Heart left ventricle (tissue), 16 donors: ENCODE measurements at regions not wholly inside any gene's neighbourhood (a gene's known extent, or its start where the extent isn't known, plus 50 kb on each side); places are given as distances from the start of the nearest gene placed in this dataset.

Experiments used
- ATAC-seq, 4 donors: fragments of 200-7000 bp; cut with Tn5 transposase; one replicate each; pipeline ENCODE4 v1.9.1; 2020 to 2022; ENCODE audit warnings: moderate library complexity in 4 of 4, mild to moderate bottlenecking in 3 of 4, moderate number of reproducible peaks in 1 of 4
- DNase-seq, 5 donors: peaks; one replicate each; pipeline ENCODE4 v3.0.0-alpha.2; 2020
- H3K27ac ChIP-seq, 12 donors: fragments of 200-600 bp; sonication (generic) in 4 of 12; one replicate each; pipeline versions ENCODE4 v1.5.0 to v1.8.0; 2016 to 2022; ENCODE audit warnings: mild to moderate bottlenecking in 2 of 12
- H3K27me3 ChIP-seq, 9 donors: fragments of 200-600 bp; sonication (generic) in 2 of 9; one replicate each; pipeline versions ENCODE4 v1.5.1 to v1.8.0; 2016 to 2022; ENCODE audit warnings: mild to moderate bottlenecking in 3 of 9
- H3K36me3 ChIP-seq, 9 donors: fragments of 200-600 bp; sonication (generic) in 2 of 9; one replicate each; pipeline versions ENCODE4 v1.5.0 to v1.8.0; 2018 to 2022; ENCODE audit warnings: mild to moderate bottlenecking in 2 of 9
- H3K4me1 ChIP-seq, 12 donors: fragments of 200-600 bp; sonication (generic) in 4 of 12; one replicate each; pipeline versions ENCODE4 v1.5.0 to v1.8.0; 2016 to 2022; ENCODE audit warnings: mild to moderate bottlenecking in 3 of 12
- H3K4me3 ChIP-seq, 12 donors: fragments of 200-600 bp; sonication (generic) in 4 of 12; one replicate each; pipeline versions ENCODE4 v1.5.0 to v1.8.0; 2017 to 2022; ENCODE audit warnings: mild to moderate bottlenecking in 9 of 12, moderate library complexity in 4 of 12
- H3K9me3 ChIP-seq, 12 donors: fragments of 200-600 bp; sonication (generic) in 4 of 12; one replicate each; pipeline versions ENCODE4 v1.5.0 to v1.8.0; 2016 to 2022; ENCODE audit warnings: mild to moderate bottlenecking in 1 of 12
- CTCF ChIP-seq, 12 donors: fragments of 200-600 bp; sonication (generic) in 4 of 12; IDR thresholded peaks; one replicate each; pipeline versions ENCODE4 v1.5.0 to v1.8.0; 2018 to 2022; ENCODE audit warnings: antibody characterized with exemption in 12 of 12, mild to moderate bottlenecking in 5 of 12
- POLR2A ChIP-seq, 2 donors: fragments of 450-650 bp; IDR thresholded peaks; one replicate each; pipeline ENCODE4 v1.6.1; 2017; ENCODE audit warnings: antibody characterized with exemption in 2 of 2, mild to moderate bottlenecking in 2 of 2, moderate library complexity in 2 of 2
- WGBS, 4 donors: extraction: QIAGEN DNeasy Blood & Tissue Kit in 2 of 4; methylation state at CpG; one replicate each; pipeline versions ENCODE4 v1.1.5 to v1.1.7; 2013 to 2018; 5-methylcytosine and 5-hydroxymethylcytosine counted together
- intact Hi-C, 10 donors: fragments of 100-400 bp; cut with DNase I; formaldehyde crosslinking; loops; one replicate each; pipeline versions ENCODE4 v1.11.1 to v1.14.2; 2022
- donor health status: ischemic (EF 13 %, LVEDD 7.1; RV severe dilation, severe dysfunction).
- donor health status: healthy with polysubstance abuse.
- donor health status: DM: no; HTN: yes; CAD: no.
- donor health status: DM: no; HTN: no; CAD: no.
- donor health status: ischemic (EF 25% LVEDD 6.9; RV normal size, moderate dysfunction).
- donor health status: ischemic (EF 25% LVEDD 5.7; RV mildly dilated, moderate dysfunction).
- donor health status: healthy.
- donor health status: DM: yes; HTN: yes; CAD: no.
- donor health status: ischemic (EF 35%, LVEDD 5.7; RV mildly dilated, moderate dysfunction).
- donor health status: nonischemic (EF 11% LVEDD 7.7; RV severe dilation, severe dysfunction).
- donor health status: DM: yes; HTN: yes; CAD: no.
- donor health status: PGD.
- donor health status: ischemic (EF 29% LVEDD 5.4; RV normal size, mild dysfunction).
- donor health status: nonischemic (EF 23%, LVEDD 6.1; RV moderate dilation, normal function).

GRCh38 chr13:78339927-78340326 lies 263.4 kb downstream of the POU4F1 start:
- no peak for DNase-seq
- intact Hi-C loops: no loop called here
- Histone ChIP-seq H3K4me1 (no peaks in the 10 kb centered on the region), H3K36me3 (no peaks in the 10 kb centered on the region), H3K27me3 (no peaks in the 10 kb centered on the region), H3K9me3 (no peaks in the 10 kb centered on the region), H3K27ac (no peak overlapping the region), H3K4me3 (no peak overlapping the region)
- ATAC-seq: no peak
- TF ChIP-seq CTCF (IDR thresholded peaks at IDR 0.05) (no peak), POLR2A (IDR thresholded peaks at IDR 0.05) (no peak)
- 45 to 54% (median 49%) methylated on average over 2 of the region's 2 CpGs for WGBS, 4 donors

- TF ChIP-seq CTCF (IDR thresholded peaks at IDR 0.05): no peak
- no peak for TF ChIP-seq POLR2A (IDR thresholded peaks at IDR 0.05)
- H3K4me3 ChIP-seq: no peak overlapping the region
- no peaks in the 10 kb centered on the region for H3K4me1 ChIP-seq
- no peak overlapping the region for H3K27ac ChIP-seq
- no peak for ATAC-seq
- no peaks in the 10 kb centered on the region for H3K36me3 ChIP-seq
- peaks cover 0 to 4% (median 0%) of the 10 kb centered on the region in 9 donors for H3K27me3 ChIP-seq
- H3K9me3 ChIP-seq: no peaks in the 10 kb centered on the region
- WGBS, 4 donors: 56 to 73% (median 64%) methylated on average over 7 of the region's 7 CpGs
- intact Hi-C loops: no loop called here
- DNase-seq: no peak
Observed at GRCh38 chr13:78334059-78334458, 269.3 kb downstream of the POU4F1 start.

GRCh38 chr13:78326633-78327032 lies 276.7 kb downstream of the POU4F1 start:
- TF ChIP-seq POLR2A (IDR thresholded peaks at IDR 0.05): no peak
- no peak for TF ChIP-seq CTCF (IDR thresholded peaks at IDR 0.05)
- DNase-seq: no peak
- Histone ChIP-seq H3K27ac (no peak overlapping the region), H3K4me3 (no peak overlapping the region), H3K9me3 (no peaks in the 10 kb centered on the region), H3K27me3 (no peaks in the 10 kb centered on the region), H3K4me1 (no peaks in the 10 kb centered on the region), H3K36me3 (no peaks in the 10 kb centered on the region)
- intact Hi-C loops: no loop called here
- ATAC-seq: no peak
- WGBS, 4 donors: 50 to 71% (median 55%) methylated on average over 1 of the region's 1 CpG

- Histone ChIP-seq H3K4me1 (no peaks in the 10 kb centered on the region), H3K4me3 (no peak overlapping the region), H3K27me3 (no peaks in the 10 kb centered on the region), H3K27ac (no peak overlapping the region), H3K36me3 (no peaks in the 10 kb centered on the region), H3K9me3 (no peaks in the 10 kb centered on the region)
- intact Hi-C loops: no loop called here
- ATAC-seq: no peak
- TF ChIP-seq POLR2A (IDR thresholded peaks at IDR 0.05) (no peak), CTCF (IDR thresholded peaks at IDR 0.05) (no peak)
- no peak for DNase-seq
- 86 to 94% (median 91%) methylated on average over 1 of the region's 1 CpG for whole genome bisulfite sequencing, 4 donors
Observed at GRCh38 chr13:78325585-78325984, 277.8 kb downstream of the POU4F1 start.
